NCI-H446 treated with DMSO at 0.1 percent for 48 hours (cell line): ENCODE measurements at regions not wholly inside any gene's neighbourhood (a gene's known extent, or its start where the extent isn't known, plus 50 kb on each side); places are given as distances from the start of the nearest gene placed in this dataset.
"Not testable (repeated sequence)": the region's sequence is repeated elsewhere in the genome, so short reads cannot be mapped to it uniquely, and the experiment has no call there.

Experiments used
- DNase-seq: peaks from one replicate; lab custom pipeline; 2025; lab: John Stamatoyannopoulos, UW

DNA sequence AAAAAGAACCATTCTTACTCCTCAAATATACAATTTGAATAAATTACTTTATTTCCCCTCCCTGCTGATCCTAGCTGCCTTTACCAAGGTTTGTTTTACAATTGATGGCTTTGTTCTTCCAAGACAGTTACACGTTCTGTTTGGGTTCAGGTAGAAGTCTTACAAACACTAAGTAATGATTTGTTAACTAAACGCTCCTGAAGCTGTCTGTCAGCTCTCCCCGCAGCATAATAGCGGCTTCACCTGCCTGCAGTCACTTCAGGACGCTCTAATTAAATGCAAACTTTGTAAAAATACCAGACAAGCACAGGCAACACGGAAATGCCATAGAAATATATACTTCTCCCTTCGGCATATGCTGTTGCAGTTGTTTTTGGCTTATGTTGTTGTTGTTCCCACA lies 176.4 kb upstream of the MDFIC2 start:
- DNase-seq = no peak

DNA sequence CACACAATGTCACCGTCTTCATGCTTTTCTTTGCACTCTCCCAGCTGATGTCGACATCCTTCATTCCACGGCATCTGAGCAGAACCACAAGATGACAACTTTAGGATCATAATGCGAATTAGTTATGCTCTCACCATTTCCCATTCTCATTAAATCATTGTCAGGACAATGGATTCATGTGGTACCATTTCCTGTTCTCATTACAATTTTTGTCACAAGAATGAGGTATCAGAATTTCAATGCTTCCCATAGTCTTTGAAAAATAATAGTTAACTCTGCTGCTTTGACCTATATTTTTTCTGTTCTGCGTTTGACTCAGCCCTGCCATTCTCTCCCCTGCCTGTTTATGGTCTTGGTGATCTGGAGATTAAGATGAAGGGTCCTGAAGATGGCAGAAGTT lies 175.7 kb upstream of the MDFIC2 start:
- DNase-seq = no peak

DNA sequence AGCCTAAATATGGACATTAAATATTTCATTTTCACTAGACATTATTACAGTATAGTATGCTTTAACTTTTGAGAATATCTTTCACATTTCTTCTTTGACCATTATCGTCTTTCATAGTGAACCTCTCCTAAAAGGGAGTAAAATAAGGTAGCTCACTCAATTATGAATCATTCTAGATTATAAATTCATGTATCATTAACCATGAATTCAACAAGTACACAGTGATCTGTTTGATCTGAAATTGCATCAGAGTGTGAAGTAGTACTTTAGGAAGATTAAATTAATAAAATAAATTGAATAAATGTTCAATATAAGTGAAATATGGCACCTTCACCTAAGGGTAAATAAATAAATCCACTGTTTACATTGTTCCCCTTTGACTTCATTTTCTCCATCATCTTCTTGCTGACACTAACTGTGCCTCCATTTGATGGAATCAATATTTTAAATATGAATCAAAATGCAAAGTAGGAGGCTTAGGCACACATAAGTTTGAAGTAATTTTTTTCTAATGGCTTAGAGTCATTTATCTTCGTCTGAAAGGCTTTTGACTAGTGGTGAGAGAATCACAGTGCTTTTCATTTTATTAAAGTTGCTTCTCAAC lies 174.1 kb upstream of the MDFIC2 start:
- DNase-seq = no peak

DNA sequence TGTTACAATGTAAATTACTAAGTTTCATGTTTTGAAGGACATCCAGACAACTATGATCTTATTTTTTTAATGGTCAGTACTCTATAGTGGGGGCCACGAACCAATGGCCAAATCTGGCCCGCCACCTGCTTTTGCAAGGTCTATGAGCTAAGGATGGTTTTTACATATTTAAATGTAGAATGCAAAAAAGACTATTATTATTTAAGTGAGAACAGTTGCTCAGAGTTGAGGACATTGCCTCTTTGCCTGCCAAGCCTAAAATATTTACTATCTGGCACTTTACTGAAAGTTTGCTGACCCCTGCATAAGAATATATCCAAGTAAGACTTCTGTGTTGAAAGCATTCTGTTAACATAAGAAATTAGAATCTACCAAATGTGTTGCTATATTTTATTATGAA lies 163.7 kb upstream of the MDFIC2 start:
- DNase-seq = no peak

DNA sequence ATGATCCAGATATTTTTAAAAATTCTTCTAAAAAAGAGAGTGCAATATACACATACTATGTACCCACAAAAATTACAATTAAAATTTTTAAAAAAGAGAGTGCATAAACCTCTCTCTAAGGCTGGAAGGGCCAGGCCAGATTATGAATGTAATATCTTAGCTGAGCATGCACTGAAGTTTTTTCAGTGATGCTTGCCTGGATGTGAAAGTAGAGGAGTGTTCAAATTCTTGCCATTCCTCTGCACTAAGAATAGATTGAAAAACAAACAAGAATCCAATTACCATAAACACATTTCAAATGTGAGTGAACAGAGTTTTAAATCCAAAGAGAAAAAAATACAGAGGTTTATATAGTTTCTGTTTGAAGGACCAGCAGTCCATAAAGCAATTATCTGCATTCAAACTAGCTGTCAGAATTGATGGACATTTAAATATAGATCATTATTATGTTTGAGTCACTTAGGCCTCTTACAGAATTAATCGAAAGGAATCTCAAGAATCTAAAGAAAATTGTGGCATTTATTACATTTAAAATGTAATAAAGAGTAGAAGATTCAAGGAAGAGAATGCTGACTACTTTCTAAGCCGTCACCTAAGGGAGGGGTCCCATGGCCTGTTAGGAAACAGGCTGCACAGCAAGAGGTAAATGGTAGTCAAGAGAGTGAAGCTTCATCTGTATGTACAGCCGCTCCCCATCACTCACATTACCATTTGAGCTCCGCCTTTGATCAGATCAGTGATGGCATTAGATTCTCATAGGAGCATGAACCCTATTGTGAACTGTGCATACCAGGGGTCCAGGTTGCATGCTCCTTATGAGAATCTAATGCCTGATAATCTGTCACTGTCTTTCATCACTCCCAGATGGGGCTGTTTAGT lies 159.3 kb upstream of the MDFIC2 start:
- no peak for DNase-seq

DNA sequence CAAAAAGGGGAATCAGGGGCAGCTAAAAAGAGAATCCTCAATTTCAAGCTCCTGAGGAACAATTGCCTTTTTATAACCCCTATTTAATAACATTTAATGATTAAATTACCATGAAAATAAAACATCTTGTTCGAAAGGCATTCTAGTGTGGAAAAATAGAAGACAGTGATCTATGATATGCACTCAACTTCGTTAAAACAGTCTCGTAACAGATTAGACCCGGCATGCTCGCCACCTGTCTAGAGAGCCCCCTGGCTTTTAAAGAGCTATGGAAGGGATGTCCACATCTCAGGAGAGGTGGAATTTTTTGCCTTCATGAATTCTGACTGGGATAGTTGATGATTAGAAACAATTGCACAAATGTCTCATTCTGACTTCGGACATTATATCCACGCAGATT lies 153.7 kb upstream of the MDFIC2 start:
- DNase-seq = no peak

DNA sequence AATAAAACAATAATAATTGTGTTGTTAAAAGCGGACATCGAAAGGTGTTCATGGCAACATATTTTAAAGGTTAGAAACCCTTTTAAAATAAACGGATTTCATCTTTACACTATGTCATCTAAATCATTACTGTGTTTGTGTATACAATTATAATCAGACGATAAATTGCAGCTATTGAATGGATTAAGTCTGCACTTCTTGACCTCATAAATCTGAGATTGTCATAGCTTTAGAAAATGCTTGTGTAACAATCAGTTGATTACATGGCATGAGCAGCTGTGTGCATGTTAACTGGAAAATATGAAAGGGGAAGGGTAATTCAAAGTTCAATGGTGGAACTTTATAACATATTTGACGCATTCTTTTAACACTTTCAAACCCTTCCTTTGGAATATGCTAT lies 152.4 kb upstream of the MDFIC2 start:
- no peak for DNase-seq

DNA sequence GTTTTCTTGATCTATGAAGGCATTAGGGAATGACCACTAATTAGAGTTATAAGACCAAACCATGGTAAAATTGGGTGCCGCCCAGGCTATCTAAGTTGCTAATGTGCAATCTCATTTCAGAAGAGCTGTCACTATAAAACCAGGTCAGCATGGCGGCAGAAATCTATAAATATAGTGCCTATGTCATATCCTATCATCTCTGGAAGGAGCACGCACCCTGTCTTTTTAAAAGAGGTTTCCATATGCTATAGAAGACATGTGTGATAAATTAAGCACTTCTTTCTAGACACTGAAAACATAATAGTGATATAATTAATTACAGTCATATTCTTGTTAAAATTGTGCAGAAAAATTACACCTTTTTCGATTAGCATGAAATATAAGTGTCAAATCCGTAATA lies 152.0 kb upstream of the MDFIC2 start:
- no peak for DNase-seq

DNA sequence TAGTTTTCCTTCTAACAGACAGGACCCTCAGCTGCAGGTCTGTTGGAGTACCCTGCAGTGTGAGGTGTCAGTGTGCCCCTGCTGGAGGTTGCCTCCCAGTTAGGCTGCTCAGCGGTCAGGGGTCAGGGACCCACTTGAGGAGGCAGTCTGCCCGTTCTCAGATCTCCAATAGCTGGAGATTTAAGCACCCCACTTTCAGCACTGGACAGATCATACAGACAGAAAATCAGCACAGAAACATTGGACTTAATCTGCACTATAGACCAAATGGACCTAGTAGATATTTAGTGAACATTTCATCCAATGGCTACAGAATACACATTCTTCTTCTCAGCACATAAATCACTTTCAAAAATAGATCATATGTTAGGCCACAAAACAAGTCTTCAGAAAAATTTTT lies 137.8 kb upstream of the MDFIC2 start:
- not testable (repeated sequence) for DNase-seq

DNA sequence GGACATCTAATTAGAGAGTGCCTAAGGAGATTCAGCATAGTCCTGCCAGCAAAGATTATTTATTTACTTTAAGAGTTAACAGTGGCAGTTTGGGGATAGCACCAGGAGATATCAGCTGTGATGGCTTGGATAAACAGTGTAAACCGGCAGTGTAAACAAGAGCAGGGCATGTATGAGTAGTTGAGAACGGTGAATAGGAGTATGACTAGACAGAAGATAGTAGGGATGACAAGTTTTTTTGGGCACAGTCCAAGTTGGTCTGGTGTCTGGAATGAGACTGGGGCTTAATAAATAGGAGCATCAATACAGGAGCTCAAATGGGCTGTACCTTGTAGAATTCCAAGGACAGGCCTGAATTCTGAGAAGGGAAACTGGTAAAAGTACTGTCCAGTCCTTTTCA lies 123.0 kb upstream of the MDFIC2 start:
- not testable (repeated sequence) for DNase-seq

DNA sequence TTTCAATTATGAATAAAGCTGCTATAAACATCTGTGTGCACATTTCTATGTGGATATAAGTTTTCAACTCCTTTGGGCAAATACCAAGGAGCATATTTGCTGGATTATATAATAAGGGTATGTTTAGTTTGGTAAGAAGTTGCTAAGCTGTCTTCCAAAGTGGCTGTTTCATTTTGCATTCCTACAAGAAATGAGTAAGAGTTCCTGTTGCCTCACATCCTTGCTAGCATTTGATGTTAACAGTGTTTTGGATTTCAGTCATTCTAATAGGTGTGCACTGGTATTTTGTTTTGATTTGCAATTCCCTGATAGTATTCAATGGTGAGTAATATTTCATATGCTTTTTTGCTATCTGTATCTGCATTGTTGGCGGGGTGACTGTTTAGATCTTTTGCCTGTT lies 120.7 kb upstream of the MDFIC2 start:
- no peak for DNase-seq

DNA sequence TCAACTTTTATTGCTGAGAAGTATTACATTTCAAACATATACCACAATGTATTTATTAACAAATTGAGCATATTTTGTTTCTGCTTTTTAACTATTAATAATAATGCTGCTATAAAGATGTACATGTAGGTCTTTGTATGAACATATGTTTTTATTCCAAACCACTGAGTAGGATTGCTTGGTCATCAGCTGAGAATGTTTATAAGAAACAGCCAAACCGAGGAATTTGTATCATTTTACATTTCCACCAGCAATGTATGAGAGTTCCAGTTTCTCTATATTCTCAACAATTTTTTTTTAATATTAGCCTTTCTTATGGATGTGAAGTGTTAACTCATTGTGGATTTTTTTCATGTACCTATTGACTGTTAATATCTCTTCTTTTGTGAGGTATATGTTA lies 119.5 kb upstream of the MDFIC2 start:
- DNase-seq = no peak

DNA sequence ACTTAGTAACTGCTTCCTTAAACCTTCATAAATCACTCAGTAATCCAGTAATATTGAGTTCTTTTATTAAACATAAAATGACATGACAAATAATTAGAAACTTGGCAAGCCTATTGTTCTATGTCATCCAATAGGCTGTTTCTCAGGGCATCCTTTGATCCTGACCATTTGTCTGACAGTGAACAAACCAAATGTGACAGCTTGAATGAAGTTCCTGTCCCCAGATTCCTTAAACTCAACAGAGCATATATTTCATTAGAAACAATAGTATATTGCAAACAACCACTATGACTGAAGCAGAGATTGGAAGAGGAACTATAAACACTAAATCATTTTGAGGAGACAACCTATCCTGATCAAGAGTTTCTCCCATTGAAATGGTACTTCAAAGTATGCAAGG lies 113.6 kb upstream of the MDFIC2 start:
- no peak for DNase-seq

DNA sequence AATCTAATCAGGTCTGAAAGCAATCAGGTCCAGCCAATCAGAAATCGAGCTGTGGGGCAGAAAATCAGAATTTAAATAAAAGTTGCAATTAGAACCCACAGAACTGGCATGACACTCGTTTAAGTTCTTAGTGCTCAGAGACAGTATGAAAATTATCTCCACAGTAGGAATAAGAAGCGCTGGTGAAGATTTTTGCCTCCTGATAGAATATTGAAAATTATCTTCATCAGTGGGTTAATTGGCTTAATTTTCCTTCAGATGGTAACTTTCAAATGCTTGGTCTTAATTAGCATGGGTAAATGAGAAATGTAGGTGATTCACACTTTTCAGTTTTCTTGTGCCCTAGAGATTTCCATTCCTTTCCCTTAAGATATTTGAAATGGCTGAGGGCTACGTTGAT lies 109.1 kb upstream of the MDFIC2 start:
- DNase-seq = no peak

DNA sequence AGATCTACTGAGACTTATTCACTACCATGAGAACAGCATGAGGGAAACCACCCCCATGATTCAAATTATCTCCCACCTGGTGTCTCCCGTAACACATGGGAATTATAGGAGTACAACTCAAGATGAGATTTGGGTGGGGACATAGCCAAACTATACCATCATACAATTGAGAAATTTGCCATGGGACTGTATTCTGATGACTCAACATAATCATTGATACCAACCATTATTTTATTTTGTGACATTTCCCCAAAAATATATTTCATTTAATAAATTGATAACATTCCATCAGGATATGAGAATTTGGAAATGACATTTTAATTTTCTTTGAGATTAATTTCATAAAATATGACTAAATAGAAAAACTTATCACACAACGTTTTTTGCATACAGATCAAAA lies 96.6 kb upstream of the MDFIC2 start:
- DNase-seq = no peak

DNA sequence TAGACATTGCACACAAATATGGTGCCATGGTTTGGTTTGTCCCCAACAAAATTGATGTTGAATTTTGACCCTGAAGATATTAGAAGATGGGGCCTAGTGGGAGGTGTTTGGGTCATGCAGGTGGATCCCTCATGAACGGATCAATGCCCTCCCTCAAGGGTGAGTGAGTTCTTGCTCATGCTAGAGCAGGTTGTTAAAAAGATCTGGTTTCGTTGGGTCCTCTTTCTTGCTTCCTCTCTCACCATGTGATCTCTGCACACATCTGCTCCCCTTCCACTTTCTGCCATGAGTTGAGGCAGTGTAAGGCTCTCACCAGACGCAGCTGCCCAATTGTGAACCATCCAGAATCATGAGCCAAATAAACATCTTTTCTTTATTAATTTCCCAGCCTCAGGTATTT lies 87.8 kb upstream of the MDFIC2 start:
- DNase-seq = no peak

DNA sequence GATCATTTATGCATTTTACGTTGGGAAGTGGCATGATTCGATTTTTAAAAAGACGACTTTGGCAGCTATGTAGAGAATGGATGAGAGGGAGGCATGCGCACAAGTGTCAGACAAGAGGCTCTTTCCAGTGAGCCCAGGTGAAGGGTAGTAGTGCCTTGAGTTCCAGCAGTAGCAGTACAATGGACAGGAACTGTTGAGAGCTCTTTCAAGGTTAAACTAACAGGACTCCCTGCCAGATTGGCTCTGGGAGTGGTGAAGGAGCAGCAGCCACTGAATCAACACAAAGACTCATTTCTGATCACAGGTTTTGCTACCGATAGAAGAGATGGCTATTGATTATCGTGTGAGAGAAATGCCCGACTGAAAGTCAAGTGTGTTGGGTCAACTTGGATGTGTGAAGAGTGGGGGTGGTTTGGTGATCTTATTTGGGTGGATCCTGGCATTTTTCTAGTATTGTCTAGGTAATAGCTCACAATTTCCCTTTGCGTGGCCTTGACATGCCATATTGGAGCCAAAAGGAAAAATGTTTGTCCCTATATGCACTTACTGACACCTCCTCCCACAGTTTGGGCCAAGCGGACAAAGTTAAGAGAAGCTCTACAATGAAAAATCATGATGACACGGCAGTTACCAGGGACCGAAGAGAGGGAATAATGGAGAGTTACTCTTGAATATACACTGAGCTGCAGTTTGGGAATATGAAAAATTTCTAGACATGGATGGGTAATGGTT lies 81.6 kb upstream of the MDFIC2 start:
- no peak for DNase-seq

DNA sequence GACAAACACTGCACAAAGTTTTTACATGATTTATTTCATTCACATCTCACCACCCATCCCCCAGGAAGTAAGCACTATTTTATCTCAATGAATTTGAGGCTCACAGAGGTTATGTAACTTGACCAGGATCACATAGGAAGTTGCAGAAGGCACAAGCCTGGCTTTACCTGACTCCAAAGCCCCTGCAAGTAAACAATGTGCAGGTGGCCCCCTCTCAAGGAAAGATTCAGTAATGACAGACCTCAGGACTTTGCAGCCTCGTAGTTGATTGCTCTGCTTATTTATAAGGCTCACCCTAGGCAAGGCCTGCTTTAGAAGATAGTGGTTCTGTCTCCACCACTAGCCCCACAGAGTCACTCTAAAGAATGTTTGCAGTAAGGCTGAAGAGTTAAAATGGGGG lies 79.8 kb upstream of the MDFIC2 start:
- no peak for DNase-seq

DNA sequence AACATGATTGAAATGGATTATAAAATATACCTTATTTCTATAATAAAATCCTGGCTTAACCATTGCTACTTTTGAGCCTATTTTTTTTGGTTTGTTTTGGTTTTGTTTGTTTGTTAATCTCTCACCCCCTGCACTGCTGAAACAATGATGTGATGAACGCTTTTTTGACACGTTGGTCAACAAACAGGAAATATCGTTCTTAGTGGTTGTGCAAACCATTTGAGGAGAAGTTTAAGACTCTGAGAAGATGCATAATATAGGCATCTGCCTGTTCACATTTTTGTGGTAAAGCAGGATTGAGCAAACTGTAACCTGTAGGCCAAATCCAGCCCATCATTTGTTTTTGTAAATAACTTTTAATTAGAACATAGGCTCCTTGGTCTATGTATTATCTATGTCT lies 75.5 kb upstream of the MDFIC2 start:
- no peak for DNase-seq

DNA sequence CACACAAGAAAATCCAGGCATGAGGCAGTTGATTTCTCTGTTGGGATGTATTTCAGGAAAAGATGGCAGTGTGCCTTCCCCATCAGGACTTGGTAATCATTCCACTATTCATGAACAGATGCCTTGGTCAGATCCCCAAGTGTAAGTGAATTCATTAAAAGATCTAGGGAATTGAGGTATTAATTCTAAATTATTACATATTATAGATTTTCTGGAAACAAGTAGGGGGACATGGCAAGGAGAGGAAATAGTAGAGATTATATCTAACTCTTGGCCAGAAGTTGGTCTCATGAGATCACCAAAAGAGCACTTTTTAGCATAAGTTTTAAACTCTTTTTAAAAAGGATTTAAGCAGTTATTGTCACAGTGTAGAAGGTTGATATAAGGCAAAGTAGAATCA lies 74.4 kb upstream of the MDFIC2 start:
- DNase-seq = no peak

DNA sequence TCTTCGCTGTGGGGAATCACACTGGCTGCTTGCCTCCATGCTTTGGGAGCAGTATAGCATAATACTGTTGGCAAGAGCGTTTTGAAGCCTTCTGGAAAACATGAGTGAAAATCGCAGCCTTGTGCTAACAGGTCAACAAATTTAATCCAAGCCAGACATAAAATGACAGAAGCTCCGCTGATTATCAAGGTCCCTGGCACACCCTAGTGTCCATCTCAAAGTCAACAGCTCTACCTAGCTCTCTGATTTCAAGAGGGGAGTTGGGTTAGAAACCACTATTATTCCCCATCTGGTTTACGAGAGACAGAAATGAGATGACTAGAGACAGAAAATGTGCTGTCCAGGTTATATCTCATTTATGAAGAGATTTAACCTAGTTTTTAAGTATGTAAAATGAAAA lies 73.6 kb upstream of the MDFIC2 start:
- DNase-seq = no peak

DNA sequence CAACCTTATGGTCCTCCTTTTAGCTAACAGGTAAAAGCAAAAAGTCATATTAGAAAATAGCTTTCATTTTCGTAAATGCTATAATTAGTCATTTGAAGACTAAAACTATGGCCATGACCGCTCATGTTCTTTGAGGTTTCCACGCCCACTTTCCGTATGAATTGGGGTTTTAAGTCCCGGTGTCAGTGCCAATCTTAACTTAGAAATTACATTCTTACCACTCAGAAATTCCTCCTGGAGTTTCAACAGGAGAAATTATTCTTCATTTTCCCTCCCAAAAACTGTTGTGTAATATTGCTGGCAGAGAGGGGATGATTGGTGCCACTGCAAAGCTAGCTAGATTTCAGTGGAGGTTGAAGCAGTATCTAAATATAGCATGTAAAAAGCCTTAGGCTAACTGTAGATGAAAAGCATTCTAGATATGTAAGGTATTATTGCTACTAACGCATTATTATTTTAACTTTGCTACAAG lies 71.0 kb upstream of the MDFIC2 start:
- DNase-seq = no peak

DNA sequence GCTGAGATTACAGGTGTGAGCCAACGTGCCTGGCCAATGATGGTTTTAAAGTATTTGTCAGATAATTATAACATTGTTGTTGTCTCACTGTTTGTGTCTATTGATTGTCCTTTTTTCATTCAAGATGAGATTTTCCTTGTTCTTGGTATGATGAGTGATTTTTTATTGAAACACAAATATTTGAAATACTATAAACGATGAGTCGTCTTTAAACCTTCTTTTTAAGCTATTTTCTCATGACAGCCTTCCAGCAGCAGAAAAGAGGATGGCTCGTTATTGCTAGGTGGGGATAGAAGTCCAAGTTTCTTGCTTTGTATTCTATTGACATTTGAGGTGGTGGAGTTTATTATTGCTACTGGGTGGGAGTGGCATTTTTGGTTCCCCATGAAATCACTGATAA lies 61.7 kb upstream of the MDFIC2 start:
- DNase-seq = no peak
